NCI-H510A (cell line): ENCODE measurements at regions not wholly inside any gene's neighbourhood (a gene's known extent, or its start where the extent isn't known, plus 50 kb on each side); places are given as distances from the start of the nearest gene placed in this dataset.

Experiments used
- DNase-seq: peaks from one replicate; lab custom pipeline; 2025; lab: John Stamatoyannopoulos, UW

- DNase-seq: no peak
These were observed 261.6 kb downstream of the VPS13C start for GRCh38 chr15:61798631-61799030.

- no peak for DNase-seq
These were observed 264.2 kb downstream of the VPS13C start for GRCh38 chr15:61796056-61796455.

- DNase-seq: no peak
These were observed 265.4 kb downstream of the VPS13C start for GRCh38 chr15:61794881-61795280.

- no peak for DNase-seq
These were observed 266.0 kb downstream of the VPS13C start for GRCh38 chr15:61794276-61794675.

GRCh38 chr15:61784734-61785133 is 275.5 kb downstream of the VPS13C start:
- no peak for DNase-seq

GRCh38 chr15:61780278-61780980 is 279.8 kb downstream of the VPS13C start:
- no peak for DNase-seq

- no peak for DNase-seq
These were observed 282.6 kb downstream of the VPS13C start for GRCh38 chr15:61777689-61778088.

- DNase-seq: no peak
These were observed 290.7 kb downstream of the VPS13C start for GRCh38 chr15:61769557-61769956.

- no peak for DNase-seq
These were observed 292.1 kb downstream of the VPS13C start for GRCh38 chr15:61768131-61768530.

GRCh38 chr15:61764981-61765380 is 295.3 kb downstream of the VPS13C start:
- DNase-seq: no peak

- DNase-seq: no peak
These were observed 296.1 kb downstream of the VPS13C start for GRCh38 chr15:61764141-61764540.

GRCh38 chr15:61762676-61763075 is 297.6 kb downstream of the VPS13C start:
- no peak for DNase-seq

- DNase-seq: no peak
These were observed 300.6 kb downstream of the VPS13C start for GRCh38 chr15:61759639-61760038.

GRCh38 chr15:61756071-61756820 is 304.0 kb downstream of the VPS13C start:
- DNase-seq: no peak

- no peak for DNase-seq
These were observed 304.8 kb downstream of the VPS13C start for GRCh38 chr15:61755467-61755866.

GRCh38 chr15:61753018-61753710 is 307.1 kb downstream of the VPS13C start:
- DNase-seq: no peak

GRCh38 chr15:61752001-61752400 is 308.2 kb downstream of the VPS13C start:
- DNase-seq: no peak

- peak; percentile 56 for DNase-seq
These were observed 309.8 kb downstream of the VPS13C start for GRCh38 chr15:61750271-61751084.

- DNase-seq: no peak
These were observed 311.1 kb downstream of the VPS13C start for GRCh38 chr15:61749169-61749568.

GRCh38 chr15:61748529-61748928 is 311.7 kb downstream of the VPS13C start:
- DNase-seq: no peak

- DNase-seq: no peak
These were observed 313.7 kb downstream of the VPS13C start for GRCh38 chr15:61746589-61746988.

GRCh38 chr15:61743345-61743909 is 316.8 kb downstream of the VPS13C start:
- DNase-seq: no peak
